OCI-LY1 (cell line): ENCODE measurements at regions not wholly inside any gene's neighbourhood (a gene's known extent, or its start where the extent isn't known, plus 50 kb on each side); places are given as distances from the start of the nearest gene placed in this dataset.

Experiments used
- H2AFZ ChIP-seq: fragments of 200-600 bp; sonication (generic), shearing (Covaris generic); 2 replicates; pipeline ENCODE4 v1.6.0; 2014; ENCODE audit warnings: antibody characterized with exemption, mild to moderate bottlenecking, low read length
- H3F3A ChIP-seq: fragments of 200-600 bp; sonication (generic), shearing (Covaris generic); 2 replicates; pipeline ENCODE4 v1.6.0; 2014; ENCODE audit warnings: mild to moderate bottlenecking, antibody characterized with exemption, low read length, moderate library complexity; ENCODE audit not compliant: insufficient read depth
- H3K27ac ChIP-seq: fragments of 200-600 bp; sonication (generic); 2 replicates; pipeline ENCODE4 v1.5.1; 2014; ENCODE audit warnings: low read length, mixed run types, mild to moderate bottlenecking, low read depth; ENCODE audit not compliant: poor library complexity, severe bottlenecking
- H3K27me3 ChIP-seq: fragments of 200-600 bp; sonication (generic); 2 replicates; pipeline ENCODE4 v1.6.0; 2014; ENCODE audit warnings: antibody characterized with exemption, mild to moderate bottlenecking, low read length, moderate library complexity; ENCODE audit not compliant: insufficient read depth
- H3K36me3 ChIP-seq: fragments of 200-600 bp; sonication (generic); 2 replicates; pipeline ENCODE4 v1.6.1; 2014; ENCODE audit warnings: mild to moderate bottlenecking, antibody characterized with exemption, low read length, moderate library complexity, mixed read lengths; ENCODE audit not compliant: insufficient read depth
- H3K4me1 ChIP-seq: fragments of 200-600 bp; sonication (generic); 2 replicates; pipeline ENCODE4 v1.5.1; 2014; ENCODE audit warnings: mild to moderate bottlenecking, low read length, moderate library complexity; ENCODE audit not compliant: insufficient read depth, severe bottlenecking
- H3K4me2 ChIP-seq: fragments of 200-600 bp; sonication (generic), shearing (Covaris generic); 2 replicates; pipeline ENCODE4 v1.6.1; 2014; ENCODE audit warnings: low read length
- H3K4me3 ChIP-seq: fragments of 200-600 bp; sonication (generic); 2 replicates; pipeline ENCODE4 v1.5.1; 2014; ENCODE audit warnings: low read length, low read depth, mild to moderate bottlenecking, mixed read lengths; ENCODE audit not compliant: poor library complexity, severe bottlenecking
- H3K79me2 ChIP-seq: fragments of 200-600 bp; shearing (Covaris generic); 2 replicates; pipeline ENCODE4 v1.6.1; 2016; ENCODE audit warnings: mixed run types, low read length, mixed read lengths; ENCODE audit not compliant: insufficient read depth
- H3K9ac ChIP-seq: fragments of 200-600 bp; sonication (generic), shearing (Covaris generic); 2 replicates; pipeline ENCODE4 v1.6.1; 2014; ENCODE audit warnings: mild to moderate bottlenecking, low read length, mixed read lengths
- H3K9me2 ChIP-seq: fragments of 200-600 bp; sonication (generic), shearing (Covaris generic); 2 replicates; pipeline ENCODE4 v1.6.1; 2014; ENCODE audit warnings: low read depth, mild to moderate bottlenecking, low read length, mixed read lengths
- H3K9me3 ChIP-seq: fragments of 200-600 bp; shearing (Covaris generic); 2 replicates; pipeline ENCODE4 v1.6.1; 2014; ENCODE audit warnings: low read length, mixed read lengths
- H4K20me1 ChIP-seq: fragments of 200-600 bp; sonication (generic), shearing (Covaris generic); 2 replicates; pipeline ENCODE4 v1.6.0; 2016; ENCODE audit warnings: mild to moderate bottlenecking, low read length; ENCODE audit not compliant: insufficient read depth
- EZH2 ChIP-seq: fragments of 200-600 bp; sonication (generic), shearing (Covaris generic); IDR thresholded peaks from 2 replicates; pipeline ENCODE4 v1.8.0; 2017; ENCODE audit warnings: borderline replicate concordance, mixed run types, mild to moderate bottlenecking, antibody characterized with exemption, low read length, moderate library complexity, mixed read lengths
- TF ChIP-seq, protein P1 (sequence below): fragments of 200-600 bp; sonication (generic), shearing (Covaris generic); IDR thresholded peaks from 2 replicates; pipeline ENCODE4 v1.5.1; 2017; ENCODE audit warnings: mild to moderate bottlenecking, antibody characterized with exemption, low read length, moderate library complexity, mixed read lengths

DNA sequence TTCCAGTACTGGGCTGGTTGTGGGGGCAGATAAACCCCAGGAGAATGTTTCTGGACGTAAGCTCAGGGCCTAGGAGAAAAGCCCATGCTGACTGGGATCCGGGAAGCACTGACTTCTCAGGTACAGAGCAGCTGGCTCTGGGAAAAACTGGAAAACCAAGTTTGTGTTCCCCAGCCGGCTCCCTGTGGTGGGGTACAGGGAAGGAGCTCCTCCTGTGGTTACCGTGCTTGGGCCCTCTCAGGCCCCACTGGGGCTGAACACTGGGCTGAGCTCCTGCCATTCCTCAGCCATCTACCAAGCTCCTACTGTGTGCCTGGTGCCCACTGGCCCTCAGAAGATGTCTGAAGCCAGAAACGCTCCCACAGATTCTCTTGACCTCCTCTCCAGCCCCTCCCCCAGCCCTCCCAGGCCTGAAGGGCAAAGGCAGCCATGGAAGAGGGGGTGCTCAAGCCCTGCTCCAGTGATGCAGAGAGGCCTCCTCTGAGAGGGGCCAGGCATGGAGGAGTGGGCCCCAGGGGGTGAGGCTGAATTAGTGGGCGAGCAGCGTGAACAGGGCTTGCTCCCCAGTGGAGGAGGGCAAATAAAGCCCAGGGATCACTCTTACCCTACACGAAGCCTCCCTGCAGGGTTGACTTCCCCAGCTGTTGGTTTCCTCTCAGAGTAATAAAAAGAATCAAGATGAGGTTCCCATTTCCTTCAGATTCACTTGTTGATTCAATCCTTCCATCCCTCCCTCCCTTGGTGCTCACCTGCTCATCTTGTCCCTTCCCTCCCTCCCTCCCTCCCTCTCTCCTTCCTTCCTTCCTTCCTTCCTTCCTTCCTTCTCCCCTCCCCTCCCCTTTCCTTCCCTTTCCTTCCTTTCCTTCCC lies 100.0 kb downstream of the VEGFA start:
- TF ChIP-seq, protein P1, sequence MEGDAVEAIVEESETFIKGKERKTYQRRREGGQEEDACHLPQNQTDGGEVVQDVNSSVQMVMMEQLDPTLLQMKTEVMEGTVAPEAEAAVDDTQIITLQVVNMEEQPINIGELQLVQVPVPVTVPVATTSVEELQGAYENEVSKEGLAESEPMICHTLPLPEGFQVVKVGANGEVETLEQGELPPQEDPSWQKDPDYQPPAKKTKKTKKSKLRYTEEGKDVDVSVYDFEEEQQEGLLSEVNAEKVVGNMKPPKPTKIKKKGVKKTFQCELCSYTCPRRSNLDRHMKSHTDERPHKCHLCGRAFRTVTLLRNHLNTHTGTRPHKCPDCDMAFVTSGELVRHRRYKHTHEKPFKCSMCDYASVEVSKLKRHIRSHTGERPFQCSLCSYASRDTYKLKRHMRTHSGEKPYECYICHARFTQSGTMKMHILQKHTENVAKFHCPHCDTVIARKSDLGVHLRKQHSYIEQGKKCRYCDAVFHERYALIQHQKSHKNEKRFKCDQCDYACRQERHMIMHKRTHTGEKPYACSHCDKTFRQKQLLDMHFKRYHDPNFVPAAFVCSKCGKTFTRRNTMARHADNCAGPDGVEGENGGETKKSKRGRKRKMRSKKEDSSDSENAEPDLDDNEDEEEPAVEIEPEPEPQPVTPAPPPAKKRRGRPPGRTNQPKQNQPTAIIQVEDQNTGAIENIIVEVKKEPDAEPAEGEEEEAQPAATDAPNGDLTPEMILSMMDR: no peak
- no peak for TF ChIP-seq EZH2
- no peak overlapping the region for H2AFZ ChIP-seq
- no peaks in the 10 kb centered on the region for H3F3A ChIP-seq

DNA sequence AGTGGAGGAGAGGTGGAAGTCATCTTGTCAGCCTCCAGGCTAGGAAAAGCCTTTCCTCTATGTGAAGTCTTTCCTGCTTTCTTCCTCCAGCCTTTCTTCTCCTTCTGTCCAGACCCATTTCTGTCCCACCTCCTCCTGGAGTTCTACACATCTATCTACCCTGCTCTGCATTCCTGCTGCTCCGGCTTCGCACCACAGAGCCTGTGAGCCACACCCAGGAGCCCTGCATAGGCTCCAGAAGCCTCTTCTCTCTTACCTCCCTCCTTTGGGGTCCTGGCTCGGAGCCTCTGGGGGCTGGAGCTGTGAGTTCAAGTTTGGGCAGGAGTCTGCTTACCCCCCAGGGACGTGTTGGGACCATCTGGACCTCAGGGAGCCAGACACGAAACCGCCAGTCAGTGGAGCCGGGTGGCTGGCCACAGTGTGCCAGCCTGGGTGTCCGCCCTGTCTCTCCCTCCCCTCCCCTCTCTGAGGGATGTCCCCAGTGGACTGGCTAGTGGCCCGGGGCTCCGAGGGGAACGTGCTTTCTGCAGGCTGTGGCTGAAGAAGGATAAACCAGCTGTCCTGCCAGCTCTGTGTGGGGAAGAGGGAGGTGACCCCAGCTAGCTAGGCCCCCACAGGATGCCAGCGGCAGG lies 99.2 kb downstream of the VEGFA start:
- H3K9me3 ChIP-seq: no peaks in the 10 kb centered on the region
- no peaks in the 10 kb centered on the region for H3K79me2 ChIP-seq
- H2AFZ ChIP-seq: no peak overlapping the region
- no peak overlapping the region for H3K27ac ChIP-seq
- H3K4me2 ChIP-seq: no peak overlapping the region
- H3F3A ChIP-seq: no peaks in the 10 kb centered on the region
- no peaks in the 10 kb centered on the region for H4K20me1 ChIP-seq
- H3K4me3 ChIP-seq: no peak overlapping the region
- H3K9me2 ChIP-seq: no peaks in the 10 kb centered on the region
- H3K9ac ChIP-seq: no peak overlapping the region
- no peaks in the 10 kb centered on the region for H3K4me1 ChIP-seq
- no peaks in the 10 kb centered on the region for H3K36me3 ChIP-seq
- H3K27me3 ChIP-seq: peaks cover 11% of the 10 kb centered on the region
- TF ChIP-seq, protein P1: no peak
- TF ChIP-seq EZH2: no peak

More for the DNA sequence above, 100.0 kb downstream of the VEGFA start:
- Histone ChIP-seq H3K4me2 (no peak overlapping the region), H3K9me2 (no peaks in the 10 kb centered on the region), H3K4me3 (no peak overlapping the region), H3K36me3 (no peaks in the 10 kb centered on the region), H3K9ac (no peak overlapping the region), H3K27ac (no peak overlapping the region), H3K4me1 (no peaks in the 10 kb centered on the region), H3K9me3 (no peaks in the 10 kb centered on the region), H3K79me2 (no peaks in the 10 kb centered on the region), H4K20me1 (no peaks in the 10 kb centered on the region), H3K27me3 (peaks cover 11% of the 10 kb centered on the region)

DNA sequence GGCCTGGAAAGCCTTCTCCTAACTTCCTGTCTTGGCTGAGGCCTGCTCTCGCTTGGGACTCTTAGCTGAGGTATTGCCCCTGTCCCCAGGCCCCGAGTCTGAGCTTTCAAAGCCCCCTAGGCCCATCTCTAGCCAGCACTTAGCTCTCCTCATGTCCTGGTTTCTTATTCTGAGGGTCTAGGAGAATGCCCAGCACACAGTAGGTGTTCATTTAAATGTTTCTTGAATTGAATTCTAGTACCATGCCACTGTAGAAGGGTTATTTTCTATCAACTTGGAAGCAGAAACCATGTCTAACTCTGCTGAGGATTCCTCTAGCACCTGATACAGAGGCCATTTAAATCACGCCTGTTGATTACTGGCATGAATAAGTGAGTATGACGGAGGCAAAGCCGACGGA lies 98.5 kb downstream of the VEGFA start:
- Histone ChIP-seq H3K4me3 (no peak overlapping the region), H3K4me1 (no peaks in the 10 kb centered on the region), H3K27ac (no peak overlapping the region), H3F3A (no peaks in the 10 kb centered on the region), H4K20me1 (no peaks in the 10 kb centered on the region), H3K9me2 (no peaks in the 10 kb centered on the region), H3K9ac (no peak overlapping the region), H3K27me3 (peaks cover 11% of the 10 kb centered on the region), H3K4me2 (no peak overlapping the region), H3K9me3 (no peaks in the 10 kb centered on the region), H3K79me2 (no peaks in the 10 kb centered on the region), H3K36me3 (no peaks in the 10 kb centered on the region), H2AFZ (no peak overlapping the region)
- TF ChIP-seq, protein P1: no peak
- no peak for TF ChIP-seq EZH2
